Cardiac muscle cell (in vitro differentiated cells and primary cell): ENCODE measurements at regions not wholly inside any gene's neighbourhood (a gene's known extent, or its start where the extent isn't known, plus 50 kb on each side); places are given as distances from the start of the nearest gene placed in this dataset.

Experiments used
- DNase-seq, 2 donors: peaks; one replicate each; pipeline versions ENCODE4 v3.0.0 to v3.0.0-alpha.2; 2010 to 2017; ENCODE audit warnings: low read depth in 1 of 2, low spot score in 1 of 2
- H3K27ac ChIP-seq: fragments of 200-600 bp; sonication (generic); 2 replicates; pipeline ENCODE4 v1.5.1; 2016
- H3K27me3 ChIP-seq: fragments of 200-600 bp; sonication (generic); 2 replicates; pipeline ENCODE4 v1.6.0; 2016; ENCODE audit warnings: control low read depth
- H3K36me3 ChIP-seq: fragments of 200-600 bp; sonication (generic); 2 replicates; pipeline ENCODE4 v1.5.1; 2016; ENCODE audit warnings: control low read depth
- H3K4me1 ChIP-seq: fragments of 200-600 bp; sonication (generic); 2 replicates; pipeline ENCODE4 v1.8.1; 2017; ENCODE audit warnings: low read depth, mild to moderate bottlenecking, mixed run types
- H3K4me3 ChIP-seq: fragments of 200-600 bp; sonication (generic); 2 replicates; pipeline ENCODE4 v1.5.1; 2016; ENCODE audit warnings: mild to moderate bottlenecking
- H3K9me3 ChIP-seq: fragments of 200-600 bp; sonication (generic); 2 replicates; pipeline ENCODE4 v1.5.1; 2017; ENCODE audit warnings: low read depth, mild to moderate bottlenecking, control low read depth
- TF ChIP-seq, protein P1 (sequence below): IDR thresholded peaks from 2 replicates; pipeline ENCODE4 v1.5.1; 2012; ENCODE audit warnings: low read depth, mild to moderate bottlenecking, low read length

DNA sequence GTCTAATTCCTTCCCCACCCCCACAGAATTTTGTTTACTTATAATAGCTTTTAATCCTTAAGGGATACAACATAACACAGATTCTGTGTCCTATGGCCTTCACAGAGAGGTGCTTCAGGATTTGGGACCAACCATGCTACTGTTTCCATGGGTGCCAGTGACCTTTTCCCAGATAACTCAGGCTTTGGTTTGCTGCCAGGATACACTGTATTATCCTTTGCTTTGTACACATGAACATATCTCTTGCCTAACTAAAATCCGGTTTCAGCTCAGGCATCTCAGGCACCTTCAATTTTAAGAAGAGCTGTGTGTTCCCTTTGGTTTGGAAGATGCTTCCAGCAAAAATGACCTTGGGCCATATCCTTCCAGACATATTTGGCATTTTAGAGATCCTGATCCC lies 428.4 kb upstream of the CDH5 start:
- Histone ChIP-seq H3K9me3 (no peaks in the 10 kb centered on the region), H3K4me3 (no peak overlapping the region), H3K27ac (no peak overlapping the region), H3K36me3 (no peaks in the 10 kb centered on the region), H3K27me3 (no peaks in the 10 kb centered on the region), H3K4me1 (no peaks in the 10 kb centered on the region)
- peak in 1 of 2 donors; percentile 8 for DNase-seq
- TF ChIP-seq, protein P1, sequence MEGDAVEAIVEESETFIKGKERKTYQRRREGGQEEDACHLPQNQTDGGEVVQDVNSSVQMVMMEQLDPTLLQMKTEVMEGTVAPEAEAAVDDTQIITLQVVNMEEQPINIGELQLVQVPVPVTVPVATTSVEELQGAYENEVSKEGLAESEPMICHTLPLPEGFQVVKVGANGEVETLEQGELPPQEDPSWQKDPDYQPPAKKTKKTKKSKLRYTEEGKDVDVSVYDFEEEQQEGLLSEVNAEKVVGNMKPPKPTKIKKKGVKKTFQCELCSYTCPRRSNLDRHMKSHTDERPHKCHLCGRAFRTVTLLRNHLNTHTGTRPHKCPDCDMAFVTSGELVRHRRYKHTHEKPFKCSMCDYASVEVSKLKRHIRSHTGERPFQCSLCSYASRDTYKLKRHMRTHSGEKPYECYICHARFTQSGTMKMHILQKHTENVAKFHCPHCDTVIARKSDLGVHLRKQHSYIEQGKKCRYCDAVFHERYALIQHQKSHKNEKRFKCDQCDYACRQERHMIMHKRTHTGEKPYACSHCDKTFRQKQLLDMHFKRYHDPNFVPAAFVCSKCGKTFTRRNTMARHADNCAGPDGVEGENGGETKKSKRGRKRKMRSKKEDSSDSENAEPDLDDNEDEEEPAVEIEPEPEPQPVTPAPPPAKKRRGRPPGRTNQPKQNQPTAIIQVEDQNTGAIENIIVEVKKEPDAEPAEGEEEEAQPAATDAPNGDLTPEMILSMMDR: no peak

DNA sequence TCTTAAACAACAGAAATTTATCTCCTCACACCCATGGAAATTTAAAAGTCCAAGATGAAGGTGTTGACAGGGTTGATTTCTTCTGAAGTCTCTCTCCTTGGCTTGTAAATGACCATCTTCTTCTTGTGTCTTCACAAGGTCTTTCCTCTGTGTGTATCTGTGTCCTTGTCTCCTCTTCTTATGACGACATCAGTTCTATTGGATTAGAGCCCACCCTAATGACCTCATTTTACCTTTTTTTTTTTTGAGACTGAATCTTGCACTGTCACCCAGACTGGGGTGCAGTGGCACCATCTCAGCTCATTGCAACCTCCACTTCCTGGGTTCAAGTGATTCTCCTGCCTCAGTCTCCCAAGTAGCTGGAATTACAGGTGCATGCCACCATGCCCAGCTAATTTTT lies 429.0 kb upstream of the CDH5 start:
- Histone ChIP-seq H3K36me3 (no peaks in the 10 kb centered on the region), H3K27me3 (no peaks in the 10 kb centered on the region), H3K27ac (no peak overlapping the region), H3K4me3 (no peak overlapping the region), H3K9me3 (no peaks in the 10 kb centered on the region), H3K4me1 (no peaks in the 10 kb centered on the region)
- TF ChIP-seq, protein P1: no peak
- DNase-seq: no peak

DNA sequence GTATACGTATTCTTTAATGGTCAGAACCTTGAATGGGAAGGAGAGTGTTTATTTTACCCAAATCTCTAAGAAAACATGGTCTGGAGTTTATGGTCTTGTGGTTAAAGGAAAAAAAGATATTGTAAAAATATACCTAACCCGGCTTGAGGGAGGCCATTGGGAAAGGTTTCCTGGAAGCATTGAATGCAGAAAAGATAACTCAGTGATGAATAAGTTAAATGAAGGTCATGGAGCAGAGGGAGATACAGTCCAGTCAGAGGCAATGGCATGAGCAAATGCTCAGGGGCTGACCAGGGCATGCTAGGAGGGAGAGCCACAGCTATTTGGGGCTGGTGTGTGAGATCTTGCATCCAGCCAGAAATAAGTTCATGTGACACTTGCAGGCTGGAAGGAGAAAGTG lies 430.4 kb upstream of the CDH5 start:
- no peaks in the 10 kb centered on the region for H3K27me3 ChIP-seq
- TF ChIP-seq, protein P1: no peak

DNA sequence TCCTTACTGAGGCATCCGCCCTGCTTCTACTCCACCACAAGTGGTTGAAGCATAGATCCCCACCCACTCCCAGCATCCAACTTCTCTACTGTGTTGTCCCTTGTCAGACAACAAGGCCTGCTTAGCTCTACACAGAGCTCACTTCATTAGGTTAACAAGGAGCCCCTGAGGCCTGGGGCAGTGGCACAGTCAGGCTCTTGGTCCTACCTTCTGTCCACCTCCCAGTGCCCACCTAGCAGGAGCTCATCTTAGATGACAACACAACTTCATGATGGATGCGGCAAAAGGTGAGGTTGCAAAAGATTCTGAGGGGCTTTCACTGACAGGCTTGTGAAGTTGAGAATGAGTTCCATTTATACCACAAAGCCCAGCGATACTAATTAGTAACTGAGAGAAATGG lies 432.0 kb upstream of the CDH5 start:
- H3K4me1 ChIP-seq: no peaks in the 10 kb centered on the region
- H3K27me3 ChIP-seq: no peaks in the 10 kb centered on the region
- DNase-seq: no peak
- H3K27ac ChIP-seq: no peak overlapping the region
- H3K9me3 ChIP-seq: no peaks in the 10 kb centered on the region
- TF ChIP-seq, protein P1: no peak
- no peak overlapping the region for H3K4me3 ChIP-seq
- no peaks in the 10 kb centered on the region for H3K36me3 ChIP-seq

More for the DNA sequence above, 430.4 kb upstream of the CDH5 start:
- Histone ChIP-seq H3K4me1 (no peaks in the 10 kb centered on the region), H3K4me3 (no peak overlapping the region), H3K9me3 (no peaks in the 10 kb centered on the region), H3K36me3 (no peaks in the 10 kb centered on the region), H3K27ac (no peak overlapping the region)
- peak in 1 of 2 donors; percentile 3 for DNase-seq

DNA sequence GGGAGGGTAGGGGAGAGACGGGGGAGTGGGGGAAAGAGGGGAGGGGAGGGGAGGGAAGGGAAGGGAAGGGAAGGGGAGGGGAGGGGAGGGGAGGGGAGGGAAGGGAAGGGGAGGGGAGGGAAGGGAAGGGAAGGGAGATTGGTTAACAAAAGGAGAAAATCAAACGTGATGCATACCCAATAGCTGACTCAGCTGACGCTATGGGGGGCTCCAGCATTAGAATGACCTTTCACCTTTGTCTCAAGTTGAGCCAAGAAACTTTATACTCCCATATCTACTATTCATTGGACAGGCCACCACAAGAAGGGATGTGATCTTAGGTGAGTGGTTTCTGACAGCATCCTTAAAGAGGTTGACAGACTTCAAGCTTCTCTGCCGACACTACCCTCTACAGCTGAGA lies 432.8 kb upstream of the CDH5 start:
- TF ChIP-seq, protein P1: no peak
- Histone ChIP-seq H3K36me3 (no peaks in the 10 kb centered on the region), H3K9me3 (no peaks in the 10 kb centered on the region), H3K4me3 (no peak overlapping the region), H3K27ac (no peak overlapping the region), H3K27me3 (no peaks in the 10 kb centered on the region), H3K4me1 (no peaks in the 10 kb centered on the region)
- DNase-seq: no peak
